ENCODE measurements at regions not wholly inside any gene's neighbourhood (a gene's known extent, or its start where the extent isn't known, plus 50 kb on each side); places are given as distances from the start of the nearest gene placed in this dataset.

- no peak for DNase-seq (ENCODE audit: low spot score)
Observed at GRCh38 chr4:23660865-23661264, 229.0 kb downstream of the PPARGC1A start.

GRCh38 chr4:23654791-23655190, 235.1 kb downstream of the PPARGC1A start:
- no peak for DNase-seq (ENCODE audit: low spot score)

GRCh38 chr4:23648854-23649596, 240.8 kb downstream of the PPARGC1A start:
- no peak for DNase-seq (ENCODE audit: low spot score)

GRCh38 chr4:23635468-23635867, 254.4 kb downstream of the PPARGC1A start:
- DNase-seq (ENCODE audit: low spot score) = no peak

- DNase-seq (ENCODE audit: low spot score) = no peak
Observed at GRCh38 chr4:23631255-23631950, 258.4 kb downstream of the PPARGC1A start.

GRCh38 chr4:23630110-23630509, 259.7 kb downstream of the PPARGC1A start:
- DNase-seq (ENCODE audit: low spot score) = no peak

- DNase-seq (ENCODE audit: low spot score) = no peak
Observed at GRCh38 chr4:23629421-23629820, 260.4 kb downstream of the PPARGC1A start.

- DNase-seq (ENCODE audit: low spot score) = no peak
Observed at GRCh38 chr4:23614284-23614892, 275.5 kb downstream of the PPARGC1A start.

GRCh38 chr4:23613782-23614181, 276.1 kb downstream of the PPARGC1A start:
- no peak for DNase-seq (ENCODE audit: low spot score)

- no peak for DNase-seq (ENCODE audit: low spot score)
Observed at GRCh38 chr4:23602720-23603119, 287.1 kb downstream of the PPARGC1A start.

- no peak for DNase-seq (ENCODE audit: low spot score)
Observed at GRCh38 chr4:23594125-23594524, 295.7 kb downstream of the PPARGC1A start.

GRCh38 chr4:23590431-23590830, 299.4 kb downstream of the PPARGC1A start:
- DNase-seq (ENCODE audit: low spot score) = no peak

- no peak for DNase-seq (ENCODE audit: low spot score)
Observed at GRCh38 chr4:23584024-23584423, 305.8 kb downstream of the PPARGC1A start.

- no peak for DNase-seq (ENCODE audit: low spot score)
Observed at GRCh38 chr4:23582671-23583070, 307.2 kb downstream of the PPARGC1A start.

- DNase-seq (ENCODE audit: low spot score) = no peak
Observed at GRCh38 chr4:23579166-23579565, 310.7 kb downstream of the PPARGC1A start.

- DNase-seq (ENCODE audit: low spot score) = no peak
Observed at GRCh38 chr4:23577398-23577797, 312.4 kb downstream of the PPARGC1A start.

GRCh38 chr4:23572382-23572781, 317.5 kb downstream of the PPARGC1A start:
- no peak for DNase-seq (ENCODE audit: low spot score)

GRCh38 chr4:23567338-23567737, 322.5 kb downstream of the PPARGC1A start:
- no peak for DNase-seq (ENCODE audit: low spot score)

- DNase-seq (ENCODE audit: low spot score) = no peak
Observed at GRCh38 chr4:23560748-23561147, 329.1 kb downstream of the PPARGC1A start.

- DNase-seq (ENCODE audit: low spot score) = no peak
Observed at GRCh38 chr4:23558101-23558500, 331.7 kb downstream of the PPARGC1A start.

GRCh38 chr4:23547601-23548000, 342.2 kb downstream of the PPARGC1A start:
- no peak for DNase-seq (ENCODE audit: low spot score)

- no peak for DNase-seq (ENCODE audit: low spot score)
Observed at GRCh38 chr4:23547096-23547495, 342.8 kb downstream of the PPARGC1A start.

GRCh38 chr4:23539969-23540569, 349.8 kb downstream of the PPARGC1A start:
- DNase-seq (ENCODE audit: low spot score) = no peak

Measured in CD4-positive, alpha-beta T cell treated with Interleukin-6 at 100 ng/mL for 8 hours (primary cell).